ENCODE measurements at regions not wholly inside any gene's neighbourhood (a gene's known extent, or its start where the extent isn't known, plus 50 kb on each side); places are given as distances from the start of the nearest gene placed in this dataset.

- FAIRE-seq (no peak), DNase-seq (ENCODE audit: insufficient read length, low spot score) (no peak)
- no peak for TF ChIP-seq CTCF (IDR thresholded peaks at IDR 0.05; ENCODE audit: insufficient read depth, missing control alignments)
Measured at GRCh38 chr13:50078895-50079654, 63.8 kb downstream of the KCNRG start.

GRCh38 chr13:50079655-50080202 is 64.5 kb downstream of the KCNRG start:
- DNase-seq (ENCODE audit: insufficient read length, low spot score) (no peak), FAIRE-seq (no peak)
- no peak for TF ChIP-seq CTCF (IDR thresholded peaks at IDR 0.05; ENCODE audit: insufficient read depth, missing control alignments)

- FAIRE-seq (no peak), DNase-seq (ENCODE audit: insufficient read length, low spot score) (no peak)
- TF ChIP-seq CTCF (IDR thresholded peaks at IDR 0.05; ENCODE audit: insufficient read depth, missing control alignments), result no peak
Measured at GRCh38 chr13:50080203-50080910, 65.1 kb downstream of the KCNRG start.

- FAIRE-seq, result no peak
- no peak for DNase-seq (ENCODE audit: insufficient read length, low spot score)
- TF ChIP-seq CTCF (IDR thresholded peaks at IDR 0.05; ENCODE audit: insufficient read depth, missing control alignments), result no peak
Measured at GRCh38 chr13:50080911-50081678, 65.9 kb downstream of the KCNRG start.

- peak; percentile 76 for FAIRE-seq
Measured at GRCh38 chr13:50081679-50082425, 66.6 kb downstream of the KCNRG start.

More at GRCh38 chr13:50081679-50082425, 66.6 kb downstream of the KCNRG start:
- no peak for TF ChIP-seq CTCF (IDR thresholded peaks at IDR 0.05; ENCODE audit: insufficient read depth, missing control alignments)
- DNase-seq (ENCODE audit: insufficient read length, low spot score), result peak; percentile 51

Data from D721Med (cell line).